Hepatocyte (in vitro differentiated cells): ENCODE measurements at regions not wholly inside any gene's neighbourhood (a gene's known extent, or its start where the extent isn't known, plus 50 kb on each side); places are given as distances from the start of the nearest gene placed in this dataset.
"Not testable (repeated sequence)": the region's sequence is repeated elsewhere in the genome, so short reads cannot be mapped to it uniquely, and the experiment has no call there.

Experiments used
- DNase-seq: peaks from one replicate; pipeline ENCODE4 v3.0.0-alpha.2; 2016; ENCODE audit warnings: low spot score
- H2AFZ ChIP-seq: fragments of 200-600 bp; sonication (generic); 2 replicates; pipeline ENCODE4 v1.6.0; 2016; ENCODE audit warnings: antibody characterized with exemption, mild to moderate bottlenecking
- H3K27ac ChIP-seq: fragments of 200-600 bp; sonication (generic); 2 replicates; pipeline ENCODE4 v1.5.1; 2016; ENCODE audit warnings: mild to moderate bottlenecking
- H3K27me3 ChIP-seq: fragments of 200-600 bp; sonication (generic); 2 replicates; pipeline ENCODE4 v1.6.1; 2016
- H3K36me3 ChIP-seq: fragments of 200-600 bp; sonication (generic); replicated peaks from 2 replicates; pipeline ENCODE4 v1.5.1; 2016; ENCODE audit warnings: low read depth; ENCODE audit not compliant: insufficient read depth
- H3K4me1 ChIP-seq: fragments of 200-600 bp; sonication (generic); 2 replicates; pipeline ENCODE4 v1.5.1; 2016; ENCODE audit warnings: mild to moderate bottlenecking, moderate library complexity; ENCODE audit not compliant: insufficient read depth
- H3K4me2 ChIP-seq: fragments of 200-600 bp; sonication (generic); 2 replicates; pipeline ENCODE4 v1.6.0; 2016
- H3K4me3 ChIP-seq: fragments of 200-600 bp; sonication (generic); 2 replicates; pipeline ENCODE4 v1.5.1; 2016; ENCODE audit warnings: mild to moderate bottlenecking
- H3K79me2 ChIP-seq: fragments of 200-600 bp; sonication (generic); 2 replicates; pipeline ENCODE4 v1.6.0; 2017; ENCODE audit warnings: mild to moderate bottlenecking
- H3K9me2 ChIP-seq: fragments of 200-600 bp; sonication (generic); replicated peaks from 2 replicates; pipeline ENCODE4 v1.6.0; 2017; ENCODE audit warnings: mild to moderate bottlenecking; ENCODE audit not compliant: insufficient read depth
- H3K9me3 ChIP-seq: fragments of 200-600 bp; sonication (generic); 2 replicates; pipeline ENCODE4 v1.5.1; 2016; ENCODE audit warnings: low read depth, mild to moderate bottlenecking
- H4K20me1 ChIP-seq: fragments of 200-600 bp; sonication (generic); 2 replicates; pipeline ENCODE4 v1.6.0; 2016; ENCODE audit warnings: mild to moderate bottlenecking; ENCODE audit not compliant: insufficient read depth, poor library complexity, severe bottlenecking
- CTCF ChIP-seq: fragments of 200-600 bp; sonication (generic); IDR thresholded peaks from 2 replicates; pipeline ENCODE4 v1.5.1; 2016; ENCODE audit warnings: antibody characterized with exemption, mild to moderate bottlenecking; ENCODE audit not compliant: poor library complexity
- EZH2 ChIP-seq: fragments of 200-600 bp; sonication (generic); IDR thresholded peaks from 2 replicates; pipeline ENCODE4 v1.6.1; 2016; ENCODE audit warnings: antibody characterized with exemption, mild to moderate bottlenecking, borderline replicate concordance
- EZH2phosphoT487 ChIP-seq: fragments of 200-600 bp; sonication (generic); IDR thresholded peaks from one replicate; pipeline ENCODE4 v1.6.1; 2018; ENCODE audit warnings: antibody characterized with exemption, mild to moderate bottlenecking, low read depth, moderate library complexity; ENCODE audit not compliant: unreplicated experiment, severe bottlenecking
- WGBS: methylation state at CpG from one replicate; pipeline ENCODE4 v1.1.6; 2016; ENCODE audit warnings: low lambda C conversion rate; ENCODE audit errors: missing lambda C conversion rate; 5-methylcytosine and 5-hydroxymethylcytosine counted together

- Histone ChIP-seq H3K4me2 (no peak overlapping the region), H4K20me1 (no peaks in the 10 kb centered on the region), H3K36me3 (no peaks in the 10 kb centered on the region), H3K79me2 (no peaks in the 10 kb centered on the region), H3K9me3 (no peaks in the 10 kb centered on the region), H3K27me3 (no peaks in the 10 kb centered on the region), H2AFZ (no peak overlapping the region), H3K4me1 (no peaks in the 10 kb centered on the region), H3K9me2 (no peaks in the 10 kb centered on the region), H3K27ac (no peak overlapping the region), H3K4me3 (no peak overlapping the region)
- TF ChIP-seq EZH2phosphoT487, result no peak
- no peak for TF ChIP-seq CTCF
- TF ChIP-seq EZH2, result no peak
- DNase-seq, result no peak
- WGBS, result 94% methylated on average over 13 of the region's 13 CpGs
Observed at GRCh38 chr2:8333177-8333831, 348.6 kb upstream of the ID2 start.

GRCh38 chr2:8333832-8334187, 348.0 kb upstream of the ID2 start:
- H3K4me2 ChIP-seq, H3K27ac ChIP-seq, DNase-seq, H3K9me3 ChIP-seq, H3K36me3 ChIP-seq, H3K79me2 ChIP-seq, H3K9me2 ChIP-seq, H3K27me3 ChIP-seq, H4K20me1 ChIP-seq, H3K4me1 ChIP-seq, H3K4me3 ChIP-seq, H2AFZ ChIP-seq: not testable (repeated sequence)
- WGBS, result 81% methylated on average over 5 of the region's 5 CpGs

GRCh38 chr2:8334866-8335325, 347.0 kb upstream of the ID2 start:
- Histone ChIP-seq H3K36me3 (no peaks in the 10 kb centered on the region), H3K27me3 (no peaks in the 10 kb centered on the region), H3K27ac (peak overlapping the region; percentile 44), H4K20me1 (no peaks in the 10 kb centered on the region), H3K9me3 (no peaks in the 10 kb centered on the region), H3K79me2 (no peaks in the 10 kb centered on the region), H3K4me1 (no peaks in the 10 kb centered on the region), H3K4me3 (no peak overlapping the region), H3K4me2 (no peak overlapping the region), H2AFZ (no peak overlapping the region), H3K9me2 (no peaks in the 10 kb centered on the region)
- WGBS, result 71% methylated on average over 12 of the region's 12 CpGs
- DNase-seq, result peak; percentile 22
- TF ChIP-seq CTCF (no peak), EZH2 (no peak), EZH2phosphoT487 (no peak)

GRCh38 chr2:8335801-8336200, 346.1 kb upstream of the ID2 start:
- H3K9me2 ChIP-seq, result no peaks in the 10 kb centered on the region
- H4K20me1 ChIP-seq, result no peaks in the 10 kb centered on the region
- DNase-seq, result no peak
- no peaks in the 10 kb centered on the region for H3K79me2 ChIP-seq
- H3K9me3 ChIP-seq, result no peaks in the 10 kb centered on the region
- no peak overlapping the region for H3K4me3 ChIP-seq
- no peak overlapping the region for H2AFZ ChIP-seq
- H3K4me1 ChIP-seq, result no peaks in the 10 kb centered on the region
- no peak overlapping the region for H3K27ac ChIP-seq
- no peaks in the 10 kb centered on the region for H3K27me3 ChIP-seq
- H3K36me3 ChIP-seq, result no peaks in the 10 kb centered on the region
- TF ChIP-seq CTCF (no peak), EZH2phosphoT487 (no peak), EZH2 (no peak)
- WGBS, result 87% methylated on average over 8 of the region's 8 CpGs
- no peak overlapping the region for H3K4me2 ChIP-seq
